ENCODE measurements at regions not wholly inside any gene's neighbourhood (a gene's known extent, or its start where the extent isn't known, plus 50 kb on each side); places are given as distances from the start of the nearest gene placed in this dataset.

GRCh38 chr15:36371509-36371908, 207.9 kb upstream of the CDIN1 start:
- DNase-seq: no peak

- no peak for DNase-seq
These were observed 206.5 kb upstream of the CDIN1 start for GRCh38 chr15:36372968-36373367.

GRCh38 chr15:36373550-36373949, 205.9 kb upstream of the CDIN1 start:
- no peak for DNase-seq

- DNase-seq: no peak
These were observed 190.3 kb upstream of the CDIN1 start for GRCh38 chr15:36389107-36389506.

GRCh38 chr15:36390491-36390890, 188.9 kb upstream of the CDIN1 start:
- DNase-seq: no peak

GRCh38 chr15:36392676-36393266, 186.7 kb upstream of the CDIN1 start:
- DNase-seq: no peak

GRCh38 chr15:36398212-36398611, 181.2 kb upstream of the CDIN1 start:
- DNase-seq: no peak

- DNase-seq: no peak
These were observed 180.2 kb upstream of the CDIN1 start for GRCh38 chr15:36399276-36399675.

GRCh38 chr15:36400936-36401585, 178.4 kb upstream of the CDIN1 start:
- no peak for DNase-seq

GRCh38 chr15:36401586-36401966, 177.8 kb upstream of the CDIN1 start:
- no peak for DNase-seq

GRCh38 chr15:36403351-36403750, 176.1 kb upstream of the CDIN1 start:
- no peak for DNase-seq

- no peak for DNase-seq
These were observed 173.1 kb upstream of the CDIN1 start for GRCh38 chr15:36406366-36406765.

- DNase-seq: no peak
These were observed 172.5 kb upstream of the CDIN1 start for GRCh38 chr15:36406911-36407310.

- no peak for DNase-seq
These were observed 171.8 kb upstream of the CDIN1 start for GRCh38 chr15:36407647-36408046.

GRCh38 chr15:36409819-36410218, 169.6 kb upstream of the CDIN1 start:
- no peak for DNase-seq

GRCh38 chr15:36414670-36415069, 164.8 kb upstream of the CDIN1 start:
- no peak for DNase-seq

- no peak for DNase-seq
These were observed 163.8 kb upstream of the CDIN1 start for GRCh38 chr15:36415643-36416042.

GRCh38 chr15:36422631-36423030, 156.8 kb upstream of the CDIN1 start:
- DNase-seq: no peak

GRCh38 chr15:36426691-36427090, 152.7 kb upstream of the CDIN1 start:
- DNase-seq: no peak

- DNase-seq: no peak
These were observed 151.2 kb upstream of the CDIN1 start for GRCh38 chr15:36428102-36428845.

- no peak for DNase-seq
These were observed 149.7 kb upstream of the CDIN1 start for GRCh38 chr15:36429707-36430106.

- DNase-seq: no peak
These were observed 149.1 kb upstream of the CDIN1 start for GRCh38 chr15:36430280-36430679.

GRCh38 chr15:36430726-36431265, 148.6 kb upstream of the CDIN1 start:
- no peak for DNase-seq

GRCh38 chr15:36432161-36432560, 147.3 kb upstream of the CDIN1 start:
- DNase-seq: no peak
